CD4-positive, alpha-beta T cell treated with Interleukin-10 for 1 hour (primary cell): ENCODE measurements at regions not wholly inside any gene's neighbourhood (a gene's known extent, or its start where the extent isn't known, plus 50 kb on each side); places are given as distances from the start of the nearest gene placed in this dataset.

Experiments
- DNase-seq: peaks from one replicate; pipeline ENCODE4 v3.0.0-alpha.2; 2020

GRCh38 chr3:124249038-124249437 is 257.1 kb upstream of the ROPN1 start:
- DNase-seq: no peak

- no peak for DNase-seq
Measured at GRCh38 chr3:124250053-124250452, 258.1 kb upstream of the ROPN1 start.

GRCh38 chr3:124256156-124256555 is 264.2 kb upstream of the ROPN1 start:
- no peak for DNase-seq

- DNase-seq: no peak
Measured at GRCh38 chr3:124256599-124256998, 264.7 kb upstream of the ROPN1 start.

- no peak for DNase-seq
Measured at GRCh38 chr3:124257336-124257864, 265.5 kb upstream of the ROPN1 start.

GRCh38 chr3:124258057-124258500 is 266.2 kb upstream of the ROPN1 start:
- no peak for DNase-seq

GRCh38 chr3:124260206-124260915 is 268.4 kb upstream of the ROPN1 start:
- no peak for DNase-seq

- DNase-seq: no peak
Measured at GRCh38 chr3:124261306-124261705, 269.4 kb upstream of the ROPN1 start.

GRCh38 chr3:124263168-124263567 is 271.2 kb upstream of the ROPN1 start:
- DNase-seq: no peak

- no peak for DNase-seq
Measured at GRCh38 chr3:124264346-124264745, 272.4 kb upstream of the ROPN1 start.

GRCh38 chr3:124266487-124266886 is 274.6 kb upstream of the ROPN1 start:
- no peak for DNase-seq

GRCh38 chr3:124267406-124267805 is 275.5 kb upstream of the ROPN1 start:
- no peak for DNase-seq

GRCh38 chr3:124268355-124268754 is 276.4 kb upstream of the ROPN1 start:
- DNase-seq: no peak

- DNase-seq: no peak
Measured at GRCh38 chr3:124269619-124270018, 277.7 kb upstream of the ROPN1 start.

- DNase-seq: no peak
Measured at GRCh38 chr3:124272605-124273151, 280.8 kb upstream of the ROPN1 start.

- no peak for DNase-seq
Measured at GRCh38 chr3:124273651-124274050, 281.7 kb upstream of the ROPN1 start.

- no peak for DNase-seq
Measured at GRCh38 chr3:124274051-124274450, 282.1 kb upstream of the ROPN1 start.

GRCh38 chr3:124275412-124275811 is 283.5 kb upstream of the ROPN1 start:
- DNase-seq: no peak

- DNase-seq: no peak
Measured at GRCh38 chr3:124276133-124276532, 284.2 kb upstream of the ROPN1 start.

- no peak for DNase-seq
Measured at GRCh38 chr3:124276539-124277143, 284.7 kb upstream of the ROPN1 start.

- no peak for DNase-seq
Measured at GRCh38 chr3:124277144-124277890, 285.4 kb upstream of the ROPN1 start.

- no peak for DNase-seq
Measured at GRCh38 chr3:124281453-124282316, 289.8 kb upstream of the ROPN1 start.
